ENCODE measurements at regions not wholly inside any gene's neighbourhood (a gene's known extent, or its start where the extent isn't known, plus 50 kb on each side); places are given as distances from the start of the nearest gene placed in this dataset.

DNA sequence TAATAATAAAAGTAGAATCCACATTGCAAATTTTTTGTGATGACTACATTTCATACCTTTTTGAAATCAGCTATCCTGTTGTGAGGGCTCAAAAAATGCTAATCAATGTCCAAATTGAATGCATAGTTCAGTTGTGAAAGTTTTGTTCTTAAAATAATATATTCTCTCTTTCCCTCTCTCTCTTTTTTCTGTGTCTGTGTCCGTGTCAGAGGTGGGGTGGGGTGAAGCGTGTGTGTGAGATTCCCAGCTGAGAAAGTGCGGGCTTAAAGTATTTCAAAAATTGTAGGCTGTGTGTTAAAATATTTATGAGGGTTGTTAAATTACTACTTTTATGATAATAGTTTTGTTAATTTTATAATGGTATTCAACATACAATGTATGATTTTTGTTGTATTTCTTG is 388.0 kb upstream of the LRRTM4 start:
- TF ChIP-seq, protein P1, sequence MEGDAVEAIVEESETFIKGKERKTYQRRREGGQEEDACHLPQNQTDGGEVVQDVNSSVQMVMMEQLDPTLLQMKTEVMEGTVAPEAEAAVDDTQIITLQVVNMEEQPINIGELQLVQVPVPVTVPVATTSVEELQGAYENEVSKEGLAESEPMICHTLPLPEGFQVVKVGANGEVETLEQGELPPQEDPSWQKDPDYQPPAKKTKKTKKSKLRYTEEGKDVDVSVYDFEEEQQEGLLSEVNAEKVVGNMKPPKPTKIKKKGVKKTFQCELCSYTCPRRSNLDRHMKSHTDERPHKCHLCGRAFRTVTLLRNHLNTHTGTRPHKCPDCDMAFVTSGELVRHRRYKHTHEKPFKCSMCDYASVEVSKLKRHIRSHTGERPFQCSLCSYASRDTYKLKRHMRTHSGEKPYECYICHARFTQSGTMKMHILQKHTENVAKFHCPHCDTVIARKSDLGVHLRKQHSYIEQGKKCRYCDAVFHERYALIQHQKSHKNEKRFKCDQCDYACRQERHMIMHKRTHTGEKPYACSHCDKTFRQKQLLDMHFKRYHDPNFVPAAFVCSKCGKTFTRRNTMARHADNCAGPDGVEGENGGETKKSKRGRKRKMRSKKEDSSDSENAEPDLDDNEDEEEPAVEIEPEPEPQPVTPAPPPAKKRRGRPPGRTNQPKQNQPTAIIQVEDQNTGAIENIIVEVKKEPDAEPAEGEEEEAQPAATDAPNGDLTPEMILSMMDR (IDR thresholded peaks at IDR 0.05; ENCODE audit: low read depth, low read length, missing input control), result no peak
- TF ChIP-seq RXRA (IDR thresholded peaks at IDR 0.05) (no peak), EGR1 (IDR thresholded peaks at IDR 0.05; ENCODE audit: low read depth in 2 of 2) (no peak), TAF1 (conservative IDR thresholded peaks at IDR 0.05) (no peak), ATF3 (IDR thresholded peaks at IDR 0.05) (no peak), RAD21 (IDR thresholded peaks at IDR 0.05) (no peak), YY1 (IDR thresholded peaks at IDR 0.05) (no peak), GABPA (IDR thresholded peaks at IDR 0.05 in 1 of 2, conservative IDR thresholded peaks at IDR 0.05 in 1 of 2) (no peak)
